Fibroblast of lung (primary cell): ENCODE measurements at regions not wholly inside any gene's neighbourhood (a gene's known extent, or its start where the extent isn't known, plus 50 kb on each side); places are given as distances from the start of the nearest gene placed in this dataset.
"Not testable (repeated sequence)": the region's sequence is repeated elsewhere in the genome, so short reads cannot be mapped to it uniquely, and the experiment has no call there.

Experiments used
- DNase-seq, 2 donors: peaks; one replicate each; pipeline versions ENCODE4 v3.0.0 to v3.0.0-alpha.2; 2010; ENCODE audit warnings: low read depth in 2 of 2
- H2AFZ ChIP-seq: 2 replicates; pipeline ENCODE4 v1.5.1; 2012; ENCODE audit warnings: low read length, control low read depth, inconsistent platforms
- H3K27ac ChIP-seq: 2 replicates; pipeline ENCODE4 v1.5.1; 2011; ENCODE audit warnings: low read length, control low read depth; ENCODE audit not compliant: insufficient read depth
- H3K27me3 ChIP-seq: 2 replicates; pipeline ENCODE4 v1.5.1; 2011; ENCODE audit warnings: mild to moderate bottlenecking, low read length; ENCODE audit not compliant: control insufficient read depth, insufficient read depth
- H3K36me3 ChIP-seq: 2 replicates; pipeline ENCODE4 v1.5.1; 2011; ENCODE audit warnings: low read length; ENCODE audit not compliant: control insufficient read depth, insufficient read depth
- H3K4me1 ChIP-seq: 2 replicates; pipeline ENCODE4 v1.5.1; 2011; ENCODE audit warnings: low read length; ENCODE audit not compliant: control insufficient read depth, insufficient read depth; ENCODE audit errors: extremely low read depth
- H3K4me2 ChIP-seq: 2 replicates; pipeline ENCODE4 v1.5.1; 2011; ENCODE audit warnings: low read length, control low read depth; ENCODE audit not compliant: insufficient read depth; ENCODE audit errors: extremely low read depth
- H3K4me3 ChIP-seq, 4 experiments: fragments of 200-600 bp in 1 of 4; sonication (generic) in 1 of 4; replicated peaks in 1 of 4; 2 replicates each; pipeline ENCODE4 v1.5.1; 2011 to 2016; ENCODE audit warnings: low read length in 4 of 4, low read depth in 3 of 4, mild to moderate bottlenecking in 3 of 4, control low read depth in 2 of 4, inconsistent platforms in 1 of 4, mixed read lengths in 1 of 4; ENCODE audit not compliant: insufficient read depth in 1 of 4; ENCODE audit errors: control extremely low read depth in 1 of 4
- H3K79me2 ChIP-seq: 2 replicates; pipeline ENCODE4 v1.5.1; 2012; ENCODE audit warnings: mild to moderate bottlenecking, low read length, inconsistent platforms; ENCODE audit not compliant: control insufficient read depth, insufficient read depth
- H3K9ac ChIP-seq: 2 replicates; pipeline ENCODE4 v1.5.1; 2011; ENCODE audit warnings: mild to moderate bottlenecking, low read length, control low read depth; ENCODE audit not compliant: insufficient read depth
- H3K9me3 ChIP-seq: 2 replicates; pipeline ENCODE4 v1.5.1; 2012; ENCODE audit warnings: low read depth, low read length; ENCODE audit not compliant: control insufficient read depth, insufficient read depth
- H4K20me1 ChIP-seq: 2 replicates; pipeline ENCODE4 v1.5.1; 2011; ENCODE audit warnings: low read length; ENCODE audit not compliant: control insufficient read depth, insufficient read depth; ENCODE audit errors: extremely low read depth
- EZH2 ChIP-seq: IDR thresholded peaks from 2 replicates; pipeline ENCODE4 v1.5.1; 2012; ENCODE audit warnings: low read length, control low read depth, mild to moderate bottlenecking; ENCODE audit errors: missing control alignments
- TF ChIP-seq, protein P1 (sequence below), 2 donors: IDR thresholded peaks in 1 of 2; conservative IDR thresholded peaks in 1 of 2; 1 replicate in 1 of 2; 2 replicates in 1 of 2; pipeline ENCODE4 v1.5.1; 2011 to 2012; ENCODE audit warnings: low read length in 2 of 2, control low read depth in 1 of 2, inconsistent platforms in 1 of 2, low read depth in 1 of 2, mild to moderate bottlenecking in 1 of 2

DNA sequence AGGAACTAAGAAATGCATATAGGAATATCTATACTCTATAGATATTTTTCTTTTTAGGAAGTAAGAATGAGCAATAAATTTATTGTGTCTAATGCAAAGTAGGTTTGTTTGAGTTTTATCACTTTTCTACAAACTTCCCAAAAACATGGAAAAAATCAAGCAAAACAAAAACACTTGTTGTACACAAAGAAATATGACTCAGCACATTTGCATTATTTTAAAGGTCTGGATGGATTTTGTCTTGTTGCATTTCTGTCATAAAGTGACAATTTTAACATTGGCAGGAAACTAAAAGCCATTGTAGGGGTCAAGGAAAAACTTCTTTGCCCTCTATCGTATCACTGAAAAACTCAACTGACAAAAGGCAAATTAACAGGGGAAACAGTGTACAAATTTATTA, 267.2 kb downstream of the PYDC2 start:
- Histone ChIP-seq H3K9ac (no peak overlapping the region), H3K9me3 (no peaks in the 10 kb centered on the region), H3K36me3 (no peaks in the 10 kb centered on the region), H3K27ac (no peak overlapping the region), H3K27me3 (no peaks in the 10 kb centered on the region), H3K4me3 (no peak overlapping the region), H3K79me2 (no peaks in the 10 kb centered on the region), H3K4me1 (no peaks in the 10 kb centered on the region), H2AFZ (no peak overlapping the region), H3K4me2 (no peak overlapping the region), H4K20me1 (peaks cover 2% of the 10 kb centered on the region)
- TF ChIP-seq, protein P1, sequence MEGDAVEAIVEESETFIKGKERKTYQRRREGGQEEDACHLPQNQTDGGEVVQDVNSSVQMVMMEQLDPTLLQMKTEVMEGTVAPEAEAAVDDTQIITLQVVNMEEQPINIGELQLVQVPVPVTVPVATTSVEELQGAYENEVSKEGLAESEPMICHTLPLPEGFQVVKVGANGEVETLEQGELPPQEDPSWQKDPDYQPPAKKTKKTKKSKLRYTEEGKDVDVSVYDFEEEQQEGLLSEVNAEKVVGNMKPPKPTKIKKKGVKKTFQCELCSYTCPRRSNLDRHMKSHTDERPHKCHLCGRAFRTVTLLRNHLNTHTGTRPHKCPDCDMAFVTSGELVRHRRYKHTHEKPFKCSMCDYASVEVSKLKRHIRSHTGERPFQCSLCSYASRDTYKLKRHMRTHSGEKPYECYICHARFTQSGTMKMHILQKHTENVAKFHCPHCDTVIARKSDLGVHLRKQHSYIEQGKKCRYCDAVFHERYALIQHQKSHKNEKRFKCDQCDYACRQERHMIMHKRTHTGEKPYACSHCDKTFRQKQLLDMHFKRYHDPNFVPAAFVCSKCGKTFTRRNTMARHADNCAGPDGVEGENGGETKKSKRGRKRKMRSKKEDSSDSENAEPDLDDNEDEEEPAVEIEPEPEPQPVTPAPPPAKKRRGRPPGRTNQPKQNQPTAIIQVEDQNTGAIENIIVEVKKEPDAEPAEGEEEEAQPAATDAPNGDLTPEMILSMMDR (conservative IDR thresholded peaks at IDR 0.05 in 1 of 2, IDR thresholded peaks at IDR 0.05 in 1 of 2; ENCODE audit: low read depth in 1 of 2, low read length in 2 of 2) = no peak
- no peak for TF ChIP-seq EZH2
- no peak for DNase-seq

DNA sequence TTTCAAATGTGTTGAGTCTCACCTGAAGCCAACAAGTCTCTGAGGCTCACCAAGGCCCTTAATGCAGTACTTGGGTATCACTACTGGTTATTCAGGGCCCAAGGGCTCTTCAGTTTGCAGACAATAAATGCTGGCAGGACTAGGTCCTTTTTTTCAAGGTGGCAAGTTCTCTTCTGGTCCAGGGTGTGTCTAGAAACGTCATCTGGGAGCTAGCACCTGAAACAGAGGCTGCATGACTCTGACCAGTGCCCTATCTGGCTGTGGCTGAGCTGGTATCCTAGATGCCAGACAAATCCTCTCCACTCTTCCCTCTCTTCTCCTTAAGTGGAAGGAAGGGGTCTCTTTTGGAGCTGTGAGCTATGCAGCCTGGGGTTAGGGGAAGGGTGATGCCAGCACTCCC, 276.8 kb downstream of the PYDC2 start:
- no peaks in the 10 kb centered on the region for H4K20me1 ChIP-seq
- no peak overlapping the region for H3K4me3 ChIP-seq
- H3K9me3 ChIP-seq = no peaks in the 10 kb centered on the region
- no peaks in the 10 kb centered on the region for H3K4me1 ChIP-seq
- H3K9ac ChIP-seq = no peak overlapping the region
- no peak for DNase-seq
- H3K36me3 ChIP-seq = no peaks in the 10 kb centered on the region
- no peak overlapping the region for H3K4me2 ChIP-seq
- no peak overlapping the region for H3K27ac ChIP-seq
- H2AFZ ChIP-seq = no peak overlapping the region
- H3K27me3 ChIP-seq = no peaks in the 10 kb centered on the region
- TF ChIP-seq, protein P1 (conservative IDR thresholded peaks at IDR 0.05 in 1 of 2, IDR thresholded peaks at IDR 0.05 in 1 of 2; ENCODE audit: low read depth in 1 of 2, low read length in 2 of 2) = no peak
- no peak for TF ChIP-seq EZH2
- no peaks in the 10 kb centered on the region for H3K79me2 ChIP-seq

- no peak overlapping the region for H3K4me3 ChIP-seq
- no peak overlapping the region for H3K27ac ChIP-seq
- TF ChIP-seq, protein P1 (conservative IDR thresholded peaks at IDR 0.05 in 1 of 2, IDR thresholded peaks at IDR 0.05 in 1 of 2; ENCODE audit: low read depth in 1 of 2, low read length in 2 of 2) = no peak
- TF ChIP-seq EZH2 = no peak
- H3K4me1 ChIP-seq = no peaks in the 10 kb centered on the region
- H3K27me3 ChIP-seq = no peaks in the 10 kb centered on the region
- H3K9me3 ChIP-seq = no peaks in the 10 kb centered on the region
- H3K36me3 ChIP-seq = no peaks in the 10 kb centered on the region
- no peak overlapping the region for H3K4me2 ChIP-seq
- no peaks in the 10 kb centered on the region for H4K20me1 ChIP-seq
- H3K9ac ChIP-seq = no peak overlapping the region
- H3K79me2 ChIP-seq = no peaks in the 10 kb centered on the region
- H2AFZ ChIP-seq = no peak overlapping the region
- DNase-seq = no peak
Observed at GRCh38 chr3:191740712-191741111, 279.7 kb downstream of the PYDC2 start.

- not testable (repeated sequence) for H3K9ac ChIP-seq, H3K9me3 ChIP-seq, H3K27me3 ChIP-seq, H3K36me3 ChIP-seq, H3K4me1 ChIP-seq, H3K79me2 ChIP-seq, H3K27ac ChIP-seq, DNase-seq, H4K20me1 ChIP-seq, H3K4me2 ChIP-seq, H3K4me3 ChIP-seq, H2AFZ ChIP-seq
Observed at GRCh38 chr3:191741847-191742350, 280.9 kb downstream of the PYDC2 start.
